ENCODE measurements at regions not wholly inside any gene's neighbourhood (a gene's known extent, or its start where the extent isn't known, plus 50 kb on each side); places are given as distances from the start of the nearest gene placed in this dataset.

DNA sequence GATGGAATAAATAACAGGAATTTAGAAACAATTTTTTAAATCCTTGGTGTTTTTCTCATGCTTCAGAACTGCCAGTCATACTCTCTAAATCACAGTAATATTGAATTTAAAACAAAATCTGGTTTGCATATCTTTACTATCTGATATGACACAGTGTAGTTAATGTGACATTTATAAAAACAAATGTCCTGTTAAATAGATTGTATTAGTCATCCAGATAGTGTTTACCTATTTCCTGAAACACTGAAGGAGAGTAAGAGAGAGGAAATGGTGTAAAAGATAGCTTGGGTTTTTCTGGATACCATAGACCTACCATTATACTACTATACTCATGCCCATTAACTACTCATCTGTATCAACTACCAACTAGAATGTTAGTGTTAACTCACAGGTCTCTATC is 292.3 kb downstream of the MAN2A1 start:
- TF ChIP-seq, protein P1, sequence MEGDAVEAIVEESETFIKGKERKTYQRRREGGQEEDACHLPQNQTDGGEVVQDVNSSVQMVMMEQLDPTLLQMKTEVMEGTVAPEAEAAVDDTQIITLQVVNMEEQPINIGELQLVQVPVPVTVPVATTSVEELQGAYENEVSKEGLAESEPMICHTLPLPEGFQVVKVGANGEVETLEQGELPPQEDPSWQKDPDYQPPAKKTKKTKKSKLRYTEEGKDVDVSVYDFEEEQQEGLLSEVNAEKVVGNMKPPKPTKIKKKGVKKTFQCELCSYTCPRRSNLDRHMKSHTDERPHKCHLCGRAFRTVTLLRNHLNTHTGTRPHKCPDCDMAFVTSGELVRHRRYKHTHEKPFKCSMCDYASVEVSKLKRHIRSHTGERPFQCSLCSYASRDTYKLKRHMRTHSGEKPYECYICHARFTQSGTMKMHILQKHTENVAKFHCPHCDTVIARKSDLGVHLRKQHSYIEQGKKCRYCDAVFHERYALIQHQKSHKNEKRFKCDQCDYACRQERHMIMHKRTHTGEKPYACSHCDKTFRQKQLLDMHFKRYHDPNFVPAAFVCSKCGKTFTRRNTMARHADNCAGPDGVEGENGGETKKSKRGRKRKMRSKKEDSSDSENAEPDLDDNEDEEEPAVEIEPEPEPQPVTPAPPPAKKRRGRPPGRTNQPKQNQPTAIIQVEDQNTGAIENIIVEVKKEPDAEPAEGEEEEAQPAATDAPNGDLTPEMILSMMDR (IDR thresholded peaks at IDR 0.05): no peak
- TF ChIP-seq POLR2A (IDR thresholded peaks at IDR 0.05) (no peak), POLR2AphosphoS5 (IDR thresholded peaks at IDR 0.05) (no peak)
